Astrocyte of the spinal cord (primary cell): ENCODE measurements at regions not wholly inside any gene's neighbourhood (a gene's known extent, or its start where the extent isn't known, plus 50 kb on each side); places are given as distances from the start of the nearest gene placed in this dataset.

ENCODE experiments used
- DNase-seq: peaks from one replicate; pipeline ENCODE4 v3.0.0; 2011; ENCODE audit warnings: low read depth, low spot score
- H3K4me3 ChIP-seq: 2 replicates; pipeline ENCODE4 v1.5.1; 2011; ENCODE audit warnings: low read depth, mild to moderate bottlenecking, low read length, moderate library complexity
- in situ Hi-C: cut with HindIII; loops from 2 replicates; pipeline ENCODE4 v1.10.0; 2017; ENCODE audit warnings: low sequenced_read_pairs
- TF ChIP-seq, protein P1 (sequence below): IDR thresholded peaks from 2 replicates; pipeline ENCODE4 v1.5.1; 2012; ENCODE audit warnings: low read depth, mild to moderate bottlenecking, low read length, inconsistent platforms

- TF ChIP-seq, protein P1, sequence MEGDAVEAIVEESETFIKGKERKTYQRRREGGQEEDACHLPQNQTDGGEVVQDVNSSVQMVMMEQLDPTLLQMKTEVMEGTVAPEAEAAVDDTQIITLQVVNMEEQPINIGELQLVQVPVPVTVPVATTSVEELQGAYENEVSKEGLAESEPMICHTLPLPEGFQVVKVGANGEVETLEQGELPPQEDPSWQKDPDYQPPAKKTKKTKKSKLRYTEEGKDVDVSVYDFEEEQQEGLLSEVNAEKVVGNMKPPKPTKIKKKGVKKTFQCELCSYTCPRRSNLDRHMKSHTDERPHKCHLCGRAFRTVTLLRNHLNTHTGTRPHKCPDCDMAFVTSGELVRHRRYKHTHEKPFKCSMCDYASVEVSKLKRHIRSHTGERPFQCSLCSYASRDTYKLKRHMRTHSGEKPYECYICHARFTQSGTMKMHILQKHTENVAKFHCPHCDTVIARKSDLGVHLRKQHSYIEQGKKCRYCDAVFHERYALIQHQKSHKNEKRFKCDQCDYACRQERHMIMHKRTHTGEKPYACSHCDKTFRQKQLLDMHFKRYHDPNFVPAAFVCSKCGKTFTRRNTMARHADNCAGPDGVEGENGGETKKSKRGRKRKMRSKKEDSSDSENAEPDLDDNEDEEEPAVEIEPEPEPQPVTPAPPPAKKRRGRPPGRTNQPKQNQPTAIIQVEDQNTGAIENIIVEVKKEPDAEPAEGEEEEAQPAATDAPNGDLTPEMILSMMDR, result no peak
- DNase-seq, result no peak
- in situ Hi-C loops, result no loop called here
- H3K4me3 ChIP-seq, result no peak overlapping the region
Observed at GRCh38 chr9:28718226-28718625, 1144.9 kb upstream of the C9orf72 start.

GRCh38 chr9:28720746-28721145 lies 1147.5 kb upstream of the C9orf72 start:
- no peak for DNase-seq
- in situ Hi-C loops, result no loop called here
- H3K4me3 ChIP-seq, result no peak overlapping the region
- TF ChIP-seq, protein P1, result no peak

GRCh38 chr9:28730111-28730510 lies 1156.8 kb upstream of the C9orf72 start:
- TF ChIP-seq, protein P1, result no peak
- in situ Hi-C loops, result no loop called here
- no peak overlapping the region for H3K4me3 ChIP-seq
- DNase-seq, result no peak

- in situ Hi-C loops, result no loop called here
- DNase-seq, result no peak
- no peak overlapping the region for H3K4me3 ChIP-seq
- TF ChIP-seq, protein P1, result no peak
Observed at GRCh38 chr9:28735738-28736342, 1162.6 kb upstream of the C9orf72 start.

GRCh38 chr9:28741459-28741858 lies 1168.2 kb upstream of the C9orf72 start:
- no peak overlapping the region for H3K4me3 ChIP-seq
- TF ChIP-seq, protein P1, result no peak
- in situ Hi-C loops, result no loop called here
- no peak for DNase-seq

DNA sequence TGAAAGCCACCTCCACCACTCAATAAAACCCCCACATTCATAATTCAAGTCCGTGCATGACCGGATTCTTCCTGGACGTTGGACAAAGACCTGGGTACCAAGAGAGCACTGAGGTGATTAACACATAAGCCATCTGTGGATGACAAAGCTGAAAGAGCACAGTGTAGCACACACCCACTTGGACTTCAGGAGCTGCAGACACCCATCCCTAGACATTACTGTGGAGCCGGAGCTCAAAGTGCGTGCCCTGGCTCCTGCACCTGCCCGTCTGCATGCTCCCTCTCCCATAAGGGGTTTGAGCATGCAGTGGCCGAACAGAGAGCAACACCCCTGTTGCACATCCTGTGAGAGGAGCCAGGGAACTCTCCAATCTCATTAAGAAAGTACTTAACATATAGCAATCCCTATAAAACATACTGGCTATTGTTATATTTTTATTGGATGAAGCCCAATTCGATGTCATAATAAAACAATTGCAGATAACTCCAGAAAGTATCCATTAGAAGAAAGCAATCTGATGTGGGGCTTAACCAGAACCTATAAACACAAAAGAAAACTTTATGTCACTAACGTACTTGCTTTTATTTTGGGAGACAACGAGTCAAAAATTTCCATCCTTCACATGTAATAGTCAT lies 1174.2 kb upstream of the C9orf72 start:
- H3K4me3 ChIP-seq, result no peak overlapping the region
- TF ChIP-seq, protein P1, result no peak
- in situ Hi-C loops, result no loop called here
- DNase-seq, result no peak
